ENCODE measurements at regions not wholly inside any gene's neighbourhood (a gene's known extent, or its start where the extent isn't known, plus 50 kb on each side); places are given as distances from the start of the nearest gene placed in this dataset.
"Not testable (repeated sequence)": the region's sequence is repeated elsewhere in the genome, so short reads cannot be mapped to it uniquely, and the experiment has no call there.

DNA sequence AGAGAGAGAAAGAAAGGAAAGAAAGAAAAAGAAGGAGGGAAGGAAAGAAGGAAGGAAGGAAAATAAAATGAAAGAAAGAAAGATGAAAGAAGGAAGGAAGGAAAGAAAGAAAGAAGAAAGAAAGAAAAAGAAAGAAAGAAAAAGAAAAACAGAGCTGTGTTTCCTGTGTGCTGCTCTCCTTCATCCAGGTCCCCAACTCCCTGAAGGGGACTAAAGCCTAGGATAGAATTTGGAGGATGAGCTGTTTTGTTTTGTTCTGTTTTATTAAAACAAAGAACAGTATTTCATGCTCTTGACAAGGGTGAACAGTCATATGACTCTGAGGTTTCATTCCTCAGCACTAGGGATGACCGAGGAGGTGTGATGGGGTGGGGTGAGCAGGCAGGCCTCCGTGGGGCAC, 164.8 kb upstream of the NDN start:
- no peak for DNase-seq

DNA sequence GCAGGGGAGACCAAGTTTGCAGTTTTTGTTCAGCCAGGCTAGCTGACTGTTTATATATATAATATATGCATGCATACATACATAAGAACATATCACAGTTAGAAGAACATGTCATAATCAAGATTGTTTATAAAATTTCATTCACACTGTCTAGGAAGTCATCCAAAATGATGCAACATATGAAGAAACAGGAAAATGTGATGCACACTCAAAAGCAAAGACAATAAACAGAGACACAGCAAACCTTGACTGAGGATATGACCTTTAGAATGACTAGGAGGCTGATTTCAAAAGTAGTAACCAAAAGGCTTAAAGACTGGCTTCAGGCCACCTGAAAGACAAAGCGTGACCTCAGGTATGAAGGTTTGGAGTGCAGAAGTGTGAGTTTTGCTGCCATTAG, 166.2 kb upstream of the NDN start:
- no peak for DNase-seq

DNA sequence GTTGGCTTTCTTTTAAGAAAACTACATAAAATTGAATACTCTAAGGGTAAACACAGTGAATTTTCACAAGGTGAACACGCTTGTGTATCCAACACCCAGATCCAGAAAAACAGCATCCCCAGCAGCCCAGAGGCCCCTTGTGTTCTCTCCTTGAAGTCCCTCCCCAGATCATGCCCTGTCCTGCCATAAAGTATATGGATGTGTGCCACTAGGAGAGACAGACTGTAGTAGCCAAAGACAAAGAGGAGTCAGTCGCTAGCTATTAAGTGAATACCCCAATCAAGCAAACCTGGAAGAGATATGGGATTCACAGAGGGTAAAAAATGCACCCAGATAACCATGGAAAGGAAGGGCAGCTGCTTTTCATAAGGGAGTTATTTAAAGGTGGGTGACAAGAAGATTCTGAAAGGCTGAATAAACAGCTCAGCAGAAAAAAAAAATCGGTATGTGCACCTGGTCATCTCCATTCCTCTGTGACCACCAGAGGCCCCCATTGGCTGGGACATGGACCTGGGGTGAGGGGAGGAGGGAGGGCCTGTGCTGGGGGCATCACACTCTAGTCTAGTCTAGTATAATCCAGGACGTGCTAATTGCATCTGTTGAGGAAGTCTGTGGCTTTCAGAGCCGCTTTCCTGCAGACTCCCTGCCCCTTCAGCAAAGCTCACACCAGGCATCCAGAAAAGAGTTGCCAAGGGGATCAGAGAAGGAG, 167.3 kb upstream of the NDN start:
- DNase-seq, result no peak

DNA sequence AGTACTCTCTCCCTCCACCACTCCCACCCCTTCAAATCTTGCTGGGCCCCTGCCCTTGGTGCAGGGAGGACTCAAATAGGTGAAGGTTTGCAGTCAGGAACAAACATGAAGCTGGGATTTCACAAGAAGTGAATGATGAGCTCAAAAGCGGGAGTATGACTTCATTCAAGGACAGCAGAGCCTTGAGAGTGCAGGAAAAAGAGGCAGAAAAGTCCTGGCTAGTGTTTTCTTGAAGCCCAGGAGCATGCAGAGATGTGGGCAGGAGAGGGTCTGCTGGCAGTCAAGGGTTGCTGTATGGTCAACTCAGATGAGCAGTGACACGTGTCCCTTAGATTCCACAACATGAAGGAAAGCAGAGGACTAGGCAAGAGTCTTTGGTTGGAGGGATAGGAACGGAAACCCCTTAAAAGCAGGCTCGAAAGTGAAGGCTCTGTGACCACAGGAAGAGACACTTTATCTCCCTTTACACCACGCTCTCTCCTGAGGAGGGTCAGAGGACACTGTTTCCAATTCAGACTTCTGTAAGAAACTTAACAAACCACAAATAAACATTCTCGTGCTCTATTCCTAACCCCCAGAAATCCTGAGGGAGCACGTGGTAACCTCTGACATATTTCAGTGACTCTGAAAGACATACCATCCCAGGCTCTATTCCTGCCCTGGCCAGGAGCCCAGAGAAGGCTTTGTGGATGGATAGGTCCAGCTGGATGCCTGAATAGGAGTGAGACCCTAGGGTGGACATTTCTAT, 168.0 kb upstream of the NDN start:
- DNase-seq, result no peak

DNA sequence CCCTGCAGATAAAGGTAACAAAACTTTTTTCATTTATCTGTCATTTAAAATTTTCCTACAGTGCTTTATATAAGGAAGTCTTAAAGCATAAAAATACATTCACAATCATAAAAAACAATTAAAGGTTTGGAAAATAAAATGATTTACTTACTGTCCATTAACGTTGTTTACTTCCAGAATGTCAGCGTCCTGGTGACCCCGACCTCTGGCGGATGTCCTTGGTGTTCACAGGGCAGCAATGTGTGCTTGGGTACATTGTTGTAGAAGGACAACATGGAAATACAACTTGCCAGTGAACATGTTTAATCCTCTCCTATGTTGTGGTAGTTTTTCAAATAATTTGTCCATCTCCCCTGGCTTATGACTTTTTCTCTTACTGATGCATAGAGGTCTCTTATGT, 168.8 kb upstream of the NDN start:
- DNase-seq, result no peak

DNA sequence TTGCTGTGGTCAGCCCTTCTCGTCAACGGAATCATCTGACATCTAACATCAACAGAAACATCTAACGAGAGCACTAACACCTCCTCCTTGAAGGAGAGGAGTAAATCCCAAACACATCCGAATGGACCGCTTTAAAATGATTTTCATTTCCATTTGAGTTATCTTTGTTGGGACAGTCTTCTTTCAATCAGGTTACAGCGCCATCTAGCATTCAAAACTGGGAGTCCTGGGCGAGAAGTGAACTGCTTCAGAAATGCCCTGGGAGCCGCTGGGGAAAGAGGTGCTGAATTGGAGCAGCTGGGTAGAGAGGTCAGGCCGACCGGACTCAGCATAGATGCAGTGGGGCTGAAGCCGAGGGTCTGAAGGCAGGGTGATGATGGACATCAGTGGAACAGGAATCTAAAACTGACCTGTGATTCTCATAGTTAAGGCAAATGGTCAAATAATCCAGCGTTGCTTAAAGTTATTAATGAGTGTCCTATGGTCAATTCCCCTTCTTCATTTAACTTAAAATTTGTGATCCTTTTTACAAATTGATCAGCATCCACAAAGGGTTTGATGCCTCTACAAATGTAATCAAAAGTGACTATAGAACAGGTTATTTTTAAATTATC, 170.0 kb upstream of the NDN start:
- DNase-seq, result peak; percentile 44

DNA sequence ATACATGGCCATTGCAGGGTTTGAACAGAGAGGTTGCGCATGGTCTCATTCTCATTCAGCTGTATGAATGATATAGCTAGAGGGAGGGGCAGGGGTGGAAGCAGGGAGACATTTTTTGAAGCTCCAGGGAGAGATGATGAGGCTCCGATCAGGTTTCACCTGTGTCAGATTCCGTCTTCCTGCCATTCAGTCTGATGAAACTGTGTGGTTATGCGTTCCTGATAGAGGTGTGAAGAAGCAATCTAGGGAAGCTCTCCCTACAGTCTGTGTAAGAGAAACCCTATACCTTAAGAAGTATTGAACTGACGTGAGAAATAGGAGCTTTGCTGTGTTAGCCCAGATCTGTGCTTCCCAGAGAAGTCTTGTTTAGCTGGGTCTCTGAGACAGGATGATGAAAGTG, 171.9 kb upstream of the NDN start:
- DNase-seq, result no peak

DNA sequence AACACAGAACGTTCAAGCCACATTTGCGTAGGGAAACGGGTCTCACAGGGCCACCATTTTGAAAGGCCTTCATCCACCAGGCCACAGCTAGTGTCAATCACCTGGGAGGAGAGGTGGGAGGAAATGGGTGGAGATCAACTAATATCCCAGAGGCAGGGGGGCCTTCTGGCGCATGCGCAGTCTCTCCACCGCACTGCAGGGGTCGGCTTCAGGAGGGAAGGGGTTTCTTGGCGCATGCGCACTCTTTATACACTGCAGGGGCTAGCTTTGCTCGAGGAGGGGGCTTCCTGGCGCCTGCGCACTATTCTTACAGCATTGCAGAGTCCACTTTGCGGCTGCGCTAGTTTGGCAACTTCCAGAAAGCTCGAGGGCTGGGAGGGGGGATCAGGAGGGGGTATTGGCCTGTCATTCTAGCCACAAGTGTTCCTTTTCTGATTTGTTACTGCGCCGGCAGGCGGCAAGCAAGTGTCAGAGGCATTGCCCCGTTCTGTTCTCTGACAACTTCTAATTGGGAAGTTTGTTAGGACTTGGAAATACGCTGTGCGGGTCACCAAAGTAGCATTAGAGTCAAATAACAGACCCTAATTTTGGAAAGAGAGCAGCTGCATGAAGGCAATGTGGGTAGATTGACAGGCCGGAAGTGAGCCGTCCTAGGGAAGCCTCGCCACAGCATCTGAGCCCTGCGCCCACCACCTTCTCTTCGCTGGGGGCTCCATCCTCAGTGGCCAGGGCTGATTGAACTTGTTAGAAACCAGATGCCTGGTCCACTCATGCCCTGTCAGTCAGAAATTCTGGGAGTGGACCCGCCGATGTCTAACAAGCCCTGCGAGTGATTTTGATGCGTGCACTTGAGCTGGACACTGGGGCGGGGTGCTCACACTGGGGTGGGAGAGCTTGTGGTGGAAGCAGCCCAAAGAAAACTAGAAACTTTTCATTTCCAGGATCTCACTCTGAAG, 173.5 kb upstream of the NDN start:
- no peak for DNase-seq

DNA sequence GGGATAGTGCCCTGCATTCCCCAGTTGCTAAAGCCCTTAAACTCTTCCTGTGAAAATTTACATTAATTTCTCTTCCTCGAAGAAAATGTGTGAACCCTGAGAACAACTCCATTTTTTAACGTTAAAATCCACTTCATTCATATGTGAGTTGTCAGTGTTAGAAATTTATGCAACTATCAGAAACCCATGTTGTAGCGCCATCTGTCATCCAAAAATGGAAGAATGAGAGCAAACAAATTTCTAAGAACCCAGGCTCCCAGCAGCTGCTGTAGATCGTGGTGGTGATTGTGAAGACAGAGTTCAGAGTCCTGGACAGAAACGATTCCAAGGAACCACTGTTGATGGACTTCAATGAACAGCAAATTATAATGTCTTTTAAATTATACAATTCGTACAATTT, 179.7 kb upstream of the NDN start:
- no peak for DNase-seq

DNA sequence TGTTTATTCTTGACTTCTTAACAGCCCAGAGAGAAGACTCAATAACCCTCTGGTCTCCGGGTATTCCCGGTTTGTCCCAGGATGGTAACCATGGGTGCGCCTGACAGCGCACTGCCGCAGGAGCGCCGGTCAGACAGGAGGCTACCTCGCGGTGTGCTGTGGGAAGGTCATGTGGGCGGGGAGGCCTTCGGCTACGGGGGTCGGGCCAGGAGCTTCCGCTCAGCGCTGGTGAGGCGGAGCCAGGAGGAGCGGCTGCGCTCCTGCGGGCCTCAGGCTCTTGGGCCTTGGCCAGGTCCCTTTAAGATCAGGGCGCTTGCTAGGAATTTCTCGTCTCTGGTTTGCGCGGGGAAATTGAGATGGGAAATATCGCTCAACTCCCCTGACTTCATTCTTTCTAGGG, 182.3 kb upstream of the NDN start:
- peak; percentile 16 for DNase-seq

DNA sequence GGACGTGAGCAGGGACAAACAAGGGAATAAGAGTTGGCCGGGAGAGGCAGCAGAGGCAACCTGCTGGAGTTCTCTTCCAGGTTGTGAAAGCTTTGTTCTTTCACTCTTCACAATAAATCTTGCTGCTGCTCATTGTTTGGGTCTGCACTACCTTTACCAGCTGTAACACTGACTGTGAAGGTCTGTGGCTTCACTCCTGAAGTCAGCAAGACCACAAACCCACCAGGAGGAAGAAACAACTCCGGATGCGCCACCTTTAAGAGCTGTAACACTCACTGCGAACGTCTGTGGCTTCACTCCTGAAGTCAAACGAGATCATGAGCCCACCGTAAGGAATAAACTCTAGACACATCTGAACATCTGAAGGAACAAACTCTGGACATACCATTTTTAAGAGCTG, 186.5 kb upstream of the NDN start:
- not testable (repeated sequence) for DNase-seq

DNA sequence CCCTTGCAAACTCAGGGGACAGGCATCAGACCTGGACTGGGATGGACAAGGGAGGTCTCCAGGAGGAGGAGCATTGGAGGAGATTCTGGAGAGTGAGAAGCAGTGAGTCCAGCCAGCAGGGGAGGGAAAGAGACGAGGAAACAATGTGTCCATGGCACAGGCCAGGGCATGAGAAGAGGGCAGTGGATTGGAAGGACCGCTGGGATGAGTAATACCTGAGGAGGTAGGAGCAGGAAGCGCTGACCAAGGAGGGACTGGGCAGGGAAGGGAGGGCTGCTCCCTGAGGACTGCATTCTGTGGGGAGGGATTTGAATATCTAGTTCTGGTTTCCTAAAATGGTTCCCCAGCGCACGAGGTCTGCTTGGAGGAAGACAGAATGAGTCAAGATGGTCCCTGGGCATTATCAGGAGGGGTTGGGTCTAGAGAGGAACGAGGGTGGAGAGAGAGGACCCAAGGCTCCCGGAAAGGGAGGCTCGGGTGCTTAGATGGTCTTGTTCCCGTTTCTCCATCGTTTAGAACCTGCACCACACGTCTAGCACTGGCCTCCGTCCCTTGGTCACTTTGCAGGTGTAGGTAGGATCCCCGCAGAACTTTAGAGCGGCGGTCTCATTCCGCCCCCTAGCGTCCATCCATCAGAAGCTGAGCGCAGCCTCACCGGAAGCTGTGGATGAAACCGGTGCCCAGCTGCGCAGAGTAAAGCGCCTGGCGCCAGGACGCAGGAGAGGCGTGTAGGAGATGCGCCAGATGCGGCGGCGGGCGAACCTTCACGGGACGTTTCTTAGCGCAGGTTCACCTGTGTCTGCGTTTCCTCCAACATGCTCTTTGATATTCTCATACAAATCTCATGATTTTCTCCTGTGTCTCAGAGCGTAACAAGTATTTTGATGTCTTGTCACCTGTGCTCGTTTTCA, 190.7 kb upstream of the NDN start:
- DNase-seq, result peak; percentile 76

DNA sequence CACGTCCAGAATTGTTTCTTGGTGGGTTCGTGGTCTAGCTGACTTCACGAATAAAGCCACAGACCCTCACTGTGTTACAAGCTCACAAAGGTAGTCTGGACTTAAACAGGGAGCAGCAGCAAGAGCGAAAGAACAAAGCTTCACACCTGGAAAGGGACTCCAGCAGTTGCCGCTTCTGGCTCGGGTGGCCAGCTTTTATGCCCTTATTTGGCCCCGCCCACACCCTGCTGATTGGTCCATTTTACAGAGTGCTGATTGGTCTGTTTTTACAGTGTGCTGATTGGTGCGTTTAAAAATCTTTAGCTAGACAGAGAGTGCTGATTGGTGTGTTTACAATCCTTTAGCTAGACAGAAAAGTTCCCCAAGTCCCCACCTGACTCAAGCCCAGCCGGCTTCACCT, 194.2 kb upstream of the NDN start:
- DNase-seq, result no peak

DNA sequence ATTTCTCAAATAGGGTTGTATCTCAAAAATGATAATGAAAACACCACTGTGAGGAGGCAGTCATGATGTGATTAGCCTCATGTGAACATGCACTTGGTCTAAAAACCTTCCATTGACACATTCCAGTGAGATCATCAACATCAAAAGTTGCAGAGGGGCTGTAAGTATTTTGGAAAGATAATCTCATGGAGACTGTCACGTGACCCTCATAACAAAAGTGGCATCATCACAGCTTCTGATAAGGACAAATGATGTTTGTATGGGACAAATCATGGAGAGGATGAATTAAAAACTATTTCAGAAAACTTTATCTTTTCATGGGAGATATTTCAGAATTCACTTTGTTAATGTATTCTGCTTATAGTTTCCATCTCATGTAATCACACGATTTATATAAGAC, 203.1 kb upstream of the NDN start:
- no peak for DNase-seq

DNA sequence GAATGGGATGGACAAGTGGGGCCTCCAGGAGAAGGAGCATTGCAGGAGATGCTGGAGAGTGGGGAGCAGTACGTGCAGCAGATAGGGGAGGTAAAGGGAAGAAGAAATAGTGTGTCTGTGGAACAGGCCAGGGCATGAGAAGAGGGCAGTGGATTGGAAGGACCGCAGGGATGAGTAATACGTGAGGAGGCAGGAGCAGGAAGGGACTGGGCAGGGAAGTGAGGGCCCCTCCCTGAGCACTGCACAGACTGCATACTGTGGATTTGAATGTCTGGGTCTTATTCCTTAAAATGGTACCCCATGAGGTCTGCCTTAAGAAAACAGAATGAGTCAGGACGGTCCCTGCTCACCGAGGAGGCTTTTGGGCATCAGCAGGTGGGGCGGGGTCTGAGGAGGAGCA, 210.0 kb upstream of the NDN start:
- DNase-seq, result no peak

DNA sequence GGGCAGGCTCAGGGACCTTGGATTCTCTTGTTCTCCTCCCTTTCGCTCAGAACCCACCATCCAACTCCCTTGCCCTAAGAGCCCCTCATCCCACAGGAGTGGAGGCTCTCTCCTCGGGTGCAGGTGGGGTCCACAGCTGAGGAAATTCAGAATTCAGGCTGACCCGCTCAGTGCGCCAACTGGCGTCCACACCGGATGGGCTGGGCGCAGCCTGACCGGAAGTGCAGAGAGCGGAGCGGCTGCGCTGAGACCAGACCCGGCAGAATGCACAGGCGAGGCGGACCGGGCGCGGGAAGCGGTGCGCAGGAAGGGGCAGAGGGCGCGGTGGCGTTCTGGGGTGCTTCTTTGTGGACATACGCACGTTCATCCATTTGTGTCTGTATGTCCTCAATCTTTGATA, 210.4 kb upstream of the NDN start:
- no peak for DNase-seq

DNA sequence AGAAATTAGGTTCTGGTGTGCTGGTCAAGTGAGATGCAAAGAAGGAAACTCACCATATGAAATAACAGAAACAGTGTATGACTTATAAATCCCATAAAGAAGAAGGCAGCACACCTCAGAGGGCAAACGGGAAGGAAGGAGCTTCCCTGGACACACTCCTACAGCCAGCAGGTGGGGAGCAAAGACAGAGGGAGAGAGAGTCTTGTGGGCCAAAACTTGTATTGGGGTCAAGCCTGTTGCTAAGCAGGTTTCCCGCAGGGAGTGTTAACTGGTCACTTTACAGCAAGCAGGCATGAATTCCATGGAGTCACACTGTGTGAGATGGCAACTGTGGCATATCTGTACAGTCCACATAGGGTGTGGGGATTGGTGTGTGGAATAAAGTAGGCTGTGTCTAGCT, 222.9 kb upstream of the NDN start:
- DNase-seq, result no peak

DNA sequence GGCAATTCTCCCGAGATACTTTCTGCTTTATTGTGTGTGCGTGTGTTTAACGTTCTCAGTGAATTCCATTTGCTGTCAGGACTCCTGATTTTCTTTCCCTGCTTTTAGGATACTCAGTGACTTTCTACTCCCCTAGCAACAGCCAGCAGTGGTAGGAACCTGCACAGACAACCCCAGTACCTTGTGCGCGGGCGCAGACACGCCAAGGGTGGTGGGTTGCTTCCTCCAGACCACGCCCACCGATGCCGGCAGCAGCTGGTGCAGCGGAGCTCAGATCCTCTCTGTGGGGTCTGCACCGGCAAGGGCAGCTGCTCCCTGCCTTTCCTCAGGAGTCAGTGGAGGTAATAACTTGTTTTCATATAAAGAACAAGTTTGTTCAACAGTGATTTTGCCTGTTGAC, 225.1 kb upstream of the NDN start:
- no peak for DNase-seq

DNA sequence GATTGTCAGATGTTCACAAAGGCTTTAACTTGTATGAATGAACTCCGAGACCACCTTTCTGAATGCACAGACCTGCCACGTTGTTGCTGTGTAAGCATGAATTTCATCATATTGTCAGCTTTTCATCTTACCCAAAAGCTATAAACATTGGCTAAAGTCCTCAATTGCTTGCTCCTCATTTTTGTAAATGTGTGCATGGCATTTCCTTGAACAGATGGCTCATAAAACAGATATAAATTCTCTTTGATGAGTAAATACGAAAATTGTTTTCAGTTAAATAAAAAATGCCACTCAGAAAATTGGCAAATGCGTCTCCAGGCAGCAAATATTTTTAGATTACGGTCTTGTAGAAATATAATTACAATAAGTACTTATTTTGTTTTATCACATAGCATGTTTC, 226.0 kb upstream of the NDN start:
- DNase-seq, result no peak

DNA sequence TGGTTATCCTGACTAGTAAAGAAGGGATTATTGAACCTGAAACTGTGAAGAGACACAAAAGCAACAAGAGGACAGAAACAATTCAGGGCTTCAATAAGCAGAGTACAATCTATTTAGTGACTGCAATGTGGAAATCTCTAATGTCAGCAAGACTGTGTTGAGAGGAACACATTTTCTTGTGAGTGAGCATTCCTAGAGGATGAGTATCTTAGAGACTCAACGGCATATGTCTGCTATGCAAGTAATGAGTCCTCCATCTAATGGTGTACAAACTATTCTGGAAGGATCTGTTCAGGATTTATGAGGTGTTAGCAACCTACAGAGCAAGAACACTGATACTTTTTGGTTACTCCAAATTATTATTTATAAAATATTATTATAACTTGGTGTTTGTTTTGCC, 226.5 kb upstream of the NDN start:
- DNase-seq, result no peak

DNA sequence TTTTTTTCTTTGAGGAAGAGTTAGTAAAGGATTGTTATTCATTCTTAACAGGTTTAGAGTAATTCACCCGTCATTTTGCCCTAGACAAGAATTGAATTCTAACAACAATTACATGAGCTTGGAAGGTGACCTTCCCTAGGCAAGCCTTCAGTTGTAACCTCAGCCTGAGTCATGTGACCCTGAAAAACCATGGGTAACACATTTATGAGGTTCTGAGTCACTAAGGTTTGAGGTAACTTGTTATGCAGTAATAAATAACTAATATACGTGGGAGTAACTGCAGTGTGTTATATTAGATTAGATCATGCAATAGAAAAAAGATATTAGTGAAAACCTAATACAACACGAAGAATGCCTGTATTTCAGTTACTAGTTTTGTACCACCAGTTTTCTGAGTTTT, 237.6 kb upstream of the NDN start:
- DNase-seq, result no peak

DNA sequence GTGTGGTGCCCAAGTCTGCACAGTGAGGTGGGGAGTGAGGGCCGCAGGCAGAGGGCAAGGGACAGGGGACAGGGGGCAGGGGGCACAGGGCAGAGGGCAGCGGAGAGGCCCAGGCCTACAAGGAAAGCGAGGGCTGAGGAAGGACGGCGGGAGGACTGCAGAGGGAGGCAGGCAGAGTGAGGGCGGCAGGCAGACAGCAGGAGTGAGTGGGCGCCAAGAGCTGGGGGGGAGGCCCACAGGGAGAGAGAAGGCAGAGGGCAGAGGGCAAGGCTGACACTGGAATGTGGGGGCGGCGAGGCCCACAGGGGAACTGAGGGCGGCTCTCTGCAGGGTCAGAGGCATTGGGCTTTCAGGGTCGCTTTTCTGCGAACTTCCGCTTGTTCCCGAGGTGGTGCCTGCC, 267.8 kb upstream of the NDN start:
- no peak for DNase-seq
